ENCODE measurements at regions not wholly inside any gene's neighbourhood (a gene's known extent, or its start where the extent isn't known, plus 50 kb on each side); places are given as distances from the start of the nearest gene placed in this dataset.

DNA sequence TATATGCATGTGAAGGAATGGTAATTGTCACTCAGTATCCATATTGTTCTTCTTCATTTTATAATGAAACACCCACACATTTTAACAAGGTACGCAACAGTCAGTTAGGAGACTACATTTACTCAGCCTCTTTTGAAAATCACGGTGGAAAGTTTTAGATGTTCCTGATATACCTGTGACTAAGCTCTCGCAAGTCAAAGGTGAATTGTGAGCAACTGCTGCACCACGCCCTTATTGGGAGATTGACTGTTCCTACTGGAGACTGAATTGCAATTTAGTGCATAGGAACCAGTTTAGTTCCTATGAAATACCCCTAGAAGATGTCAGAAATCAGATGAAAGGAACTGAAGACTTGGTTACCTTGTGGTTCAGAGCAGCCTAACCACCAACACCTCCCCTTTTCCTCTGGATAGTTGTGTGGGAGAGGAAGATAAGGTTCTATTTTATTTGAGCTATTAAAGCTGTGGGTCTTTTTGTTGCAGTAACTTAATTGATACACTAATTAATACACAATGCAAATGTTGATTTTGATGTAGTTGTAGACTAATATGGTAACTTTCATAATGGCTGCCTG, 1280.5 kb upstream of the CDH2 start:
- TF ChIP-seq, protein P1, sequence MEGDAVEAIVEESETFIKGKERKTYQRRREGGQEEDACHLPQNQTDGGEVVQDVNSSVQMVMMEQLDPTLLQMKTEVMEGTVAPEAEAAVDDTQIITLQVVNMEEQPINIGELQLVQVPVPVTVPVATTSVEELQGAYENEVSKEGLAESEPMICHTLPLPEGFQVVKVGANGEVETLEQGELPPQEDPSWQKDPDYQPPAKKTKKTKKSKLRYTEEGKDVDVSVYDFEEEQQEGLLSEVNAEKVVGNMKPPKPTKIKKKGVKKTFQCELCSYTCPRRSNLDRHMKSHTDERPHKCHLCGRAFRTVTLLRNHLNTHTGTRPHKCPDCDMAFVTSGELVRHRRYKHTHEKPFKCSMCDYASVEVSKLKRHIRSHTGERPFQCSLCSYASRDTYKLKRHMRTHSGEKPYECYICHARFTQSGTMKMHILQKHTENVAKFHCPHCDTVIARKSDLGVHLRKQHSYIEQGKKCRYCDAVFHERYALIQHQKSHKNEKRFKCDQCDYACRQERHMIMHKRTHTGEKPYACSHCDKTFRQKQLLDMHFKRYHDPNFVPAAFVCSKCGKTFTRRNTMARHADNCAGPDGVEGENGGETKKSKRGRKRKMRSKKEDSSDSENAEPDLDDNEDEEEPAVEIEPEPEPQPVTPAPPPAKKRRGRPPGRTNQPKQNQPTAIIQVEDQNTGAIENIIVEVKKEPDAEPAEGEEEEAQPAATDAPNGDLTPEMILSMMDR (IDR thresholded peaks at IDR 0.05) = no peak
- no peak for TF ChIP-seq POLR2A (IDR thresholded peaks at IDR 0.05)
